ENCODE measurements at regions not wholly inside any gene's neighbourhood (a gene's known extent, or its start where the extent isn't known, plus 50 kb on each side); places are given as distances from the start of the nearest gene placed in this dataset.

GRCh38 chr18:61727241-61728193, 165.3 kb downstream of the RNF152 start:
- no peak for DNase-seq

DNA sequence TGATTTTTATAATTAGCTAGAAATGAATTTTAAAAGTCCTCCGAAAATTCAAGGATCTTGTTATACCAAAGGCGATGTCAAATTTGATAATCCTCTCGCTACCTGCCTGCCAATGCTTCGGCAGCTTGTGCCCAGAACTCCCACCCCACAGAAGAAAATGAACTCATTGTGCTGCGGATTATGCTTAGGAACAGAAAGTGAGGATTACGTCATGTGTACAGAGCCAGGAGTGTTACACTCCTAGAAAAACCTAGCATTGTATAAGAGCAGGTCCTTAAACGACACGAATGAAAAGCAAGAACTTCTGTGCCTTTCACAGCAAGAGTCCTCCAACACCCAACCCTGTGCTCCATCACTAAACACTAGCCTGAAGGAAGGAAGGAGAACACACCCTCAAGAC, 168.3 kb downstream of the RNF152 start:
- no peak for DNase-seq

DNA sequence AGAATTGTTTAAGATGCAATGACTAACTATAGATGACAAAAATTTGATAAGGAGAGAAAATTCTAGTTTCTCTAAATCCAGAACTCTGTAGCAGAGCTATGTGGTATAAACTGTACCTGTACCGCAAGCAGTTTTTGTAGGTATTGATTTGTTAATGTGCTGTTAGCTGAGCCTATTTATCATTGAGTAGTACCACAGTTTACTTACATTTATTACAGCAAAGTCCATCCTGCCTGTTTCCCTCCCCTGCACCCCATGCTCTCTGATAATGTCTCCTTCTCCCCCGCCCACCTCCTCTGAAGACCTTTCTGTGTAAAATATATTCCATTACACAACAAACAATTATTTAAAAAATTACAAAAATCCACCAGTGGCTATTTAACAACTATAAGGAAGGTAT, 170.6 kb downstream of the RNF152 start:
- DNase-seq = no peak

- no peak for DNase-seq
These were observed 172.3 kb downstream of the RNF152 start for GRCh38 chr18:61720496-61720895.

DNA sequence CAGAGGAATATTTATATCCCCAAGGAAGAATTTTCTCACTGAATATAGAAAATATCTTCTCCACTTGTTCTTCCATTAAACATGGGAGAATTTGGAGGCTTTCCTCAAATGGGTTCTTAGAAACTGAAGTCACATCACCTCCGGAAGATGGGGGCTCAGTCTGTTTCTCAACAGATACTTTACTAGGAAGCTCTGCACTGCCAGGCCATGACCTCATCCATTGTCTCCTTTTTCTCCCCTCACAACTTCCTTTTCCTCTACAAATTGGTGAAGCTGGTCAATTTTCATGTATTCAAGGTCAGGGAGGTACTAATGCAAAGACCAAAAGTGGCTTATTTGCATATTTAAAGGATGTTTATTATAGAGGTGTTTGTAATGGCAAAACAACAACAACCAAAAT, 173.1 kb downstream of the RNF152 start:
- DNase-seq = no peak

GRCh38 chr18:61718944-61719343, 173.9 kb downstream of the RNF152 start:
- DNase-seq = no peak

- DNase-seq = no peak
These were observed 178.4 kb downstream of the RNF152 start for GRCh38 chr18:61714421-61714820.

- DNase-seq = no peak
These were observed 179.3 kb downstream of the RNF152 start for GRCh38 chr18:61713502-61713901.

DNA sequence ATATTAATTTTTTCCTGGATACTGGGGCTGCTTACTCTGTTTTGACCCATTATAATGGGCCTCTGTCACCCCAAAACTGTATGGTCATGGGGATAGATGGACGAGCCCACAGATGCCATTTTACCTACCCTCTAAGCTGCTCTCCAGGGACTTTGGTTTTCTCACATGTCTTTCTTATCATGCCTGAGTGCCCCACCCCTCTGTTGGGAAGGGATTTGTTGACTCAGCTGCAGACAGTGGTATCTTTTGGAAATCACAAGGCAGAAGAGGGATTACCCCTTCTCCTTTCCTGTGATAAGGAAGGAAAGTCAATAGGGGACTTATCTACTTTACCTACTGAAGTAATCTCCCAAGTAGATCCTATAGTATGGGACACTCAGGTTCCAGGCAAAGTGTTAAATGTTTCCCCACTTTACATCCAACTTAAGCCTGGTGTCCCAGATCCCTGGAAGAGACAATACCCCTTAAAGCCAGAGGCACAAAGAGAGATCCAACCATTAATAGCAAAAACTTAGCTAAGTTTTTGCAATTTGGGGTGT, 182.7 kb downstream of the RNF152 start:
- DNase-seq = no peak

- no peak for DNase-seq
These were observed 186.4 kb downstream of the RNF152 start for GRCh38 chr18:61706276-61706915.

- DNase-seq = no peak
These were observed 189.3 kb downstream of the RNF152 start for GRCh38 chr18:61703508-61703907.

GRCh38 chr18:61702007-61702406, 190.8 kb downstream of the RNF152 start:
- no peak for DNase-seq

DNA sequence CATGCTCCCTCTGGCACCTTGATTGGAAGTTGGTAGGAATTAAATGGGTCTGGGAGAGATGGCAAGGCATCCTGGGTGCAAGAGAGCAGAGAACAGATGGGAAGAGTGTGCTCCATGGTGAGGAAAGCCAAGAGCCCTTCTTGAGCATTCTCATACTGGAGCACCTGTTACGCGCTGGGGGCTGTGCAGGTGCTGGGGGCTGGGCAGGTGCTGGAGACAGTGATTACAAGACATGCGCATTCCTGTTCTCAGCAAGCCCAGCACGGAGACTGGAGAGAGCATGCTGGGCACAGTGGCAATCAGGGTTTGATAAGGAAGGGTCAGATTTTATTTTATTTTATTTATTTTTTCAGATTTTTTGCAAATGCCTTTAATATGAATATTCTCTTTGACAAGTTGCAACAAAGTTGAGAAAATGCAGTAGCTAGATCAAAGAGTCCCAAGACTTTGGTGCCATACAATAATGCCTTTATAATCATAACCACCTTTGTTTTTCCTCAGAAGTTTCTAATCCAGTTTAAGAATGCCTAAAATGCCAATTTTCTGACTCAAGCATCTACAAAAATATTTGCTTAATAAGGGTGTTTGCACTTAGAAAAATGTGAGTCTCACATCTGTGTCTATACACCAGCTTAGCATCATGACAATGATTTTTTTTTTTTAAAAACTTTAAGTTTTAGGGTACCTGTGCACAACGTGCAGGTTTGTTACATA, 193.3 kb downstream of the RNF152 start:
- DNase-seq = no peak

DNA sequence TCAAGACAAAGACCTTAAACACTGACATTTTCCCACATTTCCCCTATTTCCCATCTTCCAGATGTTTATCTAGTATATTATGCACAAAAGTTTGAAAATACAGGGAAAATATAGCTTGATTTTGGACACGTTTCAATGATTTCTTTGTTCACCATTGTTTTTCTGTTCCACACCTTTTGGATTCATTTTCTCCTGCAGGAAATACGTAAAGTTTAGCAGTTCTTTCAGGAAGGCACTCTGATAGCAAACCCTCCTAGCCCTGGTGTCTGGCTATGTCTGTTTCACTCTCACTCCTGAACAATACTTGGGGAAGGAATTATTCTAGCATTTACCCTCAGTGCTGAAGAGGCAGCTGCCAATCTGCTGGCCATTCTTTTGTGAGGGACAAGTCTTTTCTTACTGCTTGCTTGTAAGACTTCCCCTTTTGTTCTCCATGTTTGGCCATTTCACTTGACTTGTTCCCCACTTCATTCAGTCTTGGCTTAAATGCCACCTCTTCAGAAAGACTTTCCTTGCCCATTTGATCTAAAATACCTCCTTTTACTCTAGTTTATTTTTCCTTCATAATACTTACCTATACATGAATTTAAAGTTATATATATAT, 195.4 kb downstream of the RNF152 start:
- DNase-seq = no peak

DNA sequence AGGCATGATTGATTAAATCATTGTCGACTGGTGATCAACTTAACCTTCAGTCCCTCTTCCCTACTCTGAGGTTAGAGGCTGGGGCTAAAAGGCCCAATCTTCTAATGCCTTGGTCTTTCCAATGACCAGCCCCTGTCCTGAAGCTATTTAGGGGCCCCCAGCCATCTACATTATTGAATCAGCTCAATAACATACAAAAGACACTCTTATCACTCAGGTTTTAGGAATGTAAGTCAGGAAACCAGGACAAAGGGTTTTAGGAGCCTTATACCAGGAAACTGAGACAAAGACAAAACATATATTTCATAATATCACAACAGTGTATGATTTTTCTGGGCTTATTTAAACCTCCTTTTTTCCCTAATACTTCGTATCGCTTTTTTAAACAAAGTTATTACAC, 198.6 kb downstream of the RNF152 start:
- no peak for DNase-seq

- no peak for DNase-seq
These were observed 202.2 kb downstream of the RNF152 start for GRCh38 chr18:61690418-61691138.

DNA sequence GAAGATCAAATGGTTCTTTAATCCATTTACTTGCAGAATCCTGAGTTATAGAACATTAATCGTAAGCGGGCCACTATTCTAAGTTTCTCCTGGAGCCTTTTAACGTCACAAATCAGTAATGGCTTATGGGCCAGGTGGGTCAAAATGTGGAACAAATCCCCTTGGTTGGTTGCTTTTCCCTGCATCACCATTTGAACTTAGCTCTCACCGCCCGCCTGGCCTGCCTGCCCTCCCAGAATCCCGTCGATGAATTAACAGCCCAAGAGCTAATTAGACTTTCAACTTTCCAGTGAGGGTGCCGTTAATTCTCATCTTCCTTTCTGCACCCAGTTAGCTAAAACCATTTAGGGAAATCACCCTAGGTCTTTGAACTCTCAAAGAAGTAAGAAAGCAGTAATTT, 205.5 kb downstream of the RNF152 start:
- DNase-seq = no peak

GRCh38 chr18:61683856-61684255, 209.0 kb downstream of the RNF152 start:
- no peak for DNase-seq

DNA sequence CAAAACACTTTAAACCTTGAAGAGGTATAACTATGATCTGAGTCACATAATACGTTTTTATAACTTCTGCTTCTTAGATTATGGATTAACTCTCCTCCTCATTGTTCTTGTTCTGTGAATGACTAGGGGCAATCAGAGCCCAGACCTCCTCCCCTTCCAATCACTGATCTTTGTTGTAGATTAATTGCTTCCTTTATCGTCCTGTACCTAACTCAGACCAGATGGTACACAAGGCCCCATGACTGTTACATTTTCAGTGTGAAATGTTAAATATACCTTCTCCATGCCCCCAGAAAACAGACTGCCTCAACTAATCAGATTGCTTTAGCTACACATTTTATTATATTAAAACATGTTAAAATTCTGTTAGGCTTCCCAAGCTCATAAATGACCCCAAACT, 211.7 kb downstream of the RNF152 start:
- no peak for DNase-seq

DNA sequence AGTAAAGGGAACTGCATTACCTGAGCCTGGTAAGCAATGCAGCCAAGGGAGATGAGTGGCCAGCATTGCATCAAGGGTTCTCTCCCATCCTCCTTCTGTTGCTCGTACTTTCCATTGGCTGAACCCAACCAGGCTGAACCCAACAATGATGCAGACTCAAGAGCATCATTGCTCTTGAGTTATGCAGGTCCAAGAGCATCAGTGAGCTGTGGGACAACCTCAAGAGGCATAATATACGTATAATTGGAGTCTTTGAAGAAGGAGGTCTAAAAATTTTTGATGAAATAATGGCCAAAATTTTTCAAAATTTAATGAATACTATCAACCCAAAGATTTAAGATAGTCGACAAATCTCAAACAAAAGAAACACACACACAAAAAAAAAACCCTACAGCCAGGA, 213.0 kb downstream of the RNF152 start:
- DNase-seq = no peak

GRCh38 chr18:61677435-61677970, 215.3 kb downstream of the RNF152 start:
- no peak for DNase-seq

Data from NCI-H187 treated with DMSO at 0.1 percent for 48 hours (cell line).